ENCODE measurements at regions not wholly inside any gene's neighbourhood (a gene's known extent, or its start where the extent isn't known, plus 50 kb on each side); places are given as distances from the start of the nearest gene placed in this dataset.

DNA sequence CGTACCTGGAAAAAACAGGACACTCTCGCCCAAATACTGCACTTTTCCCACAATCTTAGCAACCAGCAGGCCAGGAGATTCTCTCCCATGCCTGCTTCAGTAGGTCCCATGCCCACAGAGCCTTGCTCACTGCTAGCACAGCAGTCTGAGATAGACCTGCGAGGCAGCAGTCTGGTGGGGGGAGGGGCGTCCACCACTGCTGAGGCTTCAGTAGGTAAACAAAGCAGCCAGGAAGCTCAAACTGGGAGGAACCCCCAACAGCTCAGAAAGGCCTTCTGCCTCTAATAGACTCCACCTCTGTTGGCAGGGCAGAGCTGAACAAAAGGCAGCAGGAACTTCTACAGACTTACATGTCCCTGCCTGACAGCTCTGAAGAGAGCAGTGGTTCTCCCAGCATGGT lies 1202.8 kb upstream of the ACVR2A start:
- H3K4me3 ChIP-seq (ENCODE audit: low read length) = no peak overlapping the region
- TF ChIP-seq, protein P1, sequence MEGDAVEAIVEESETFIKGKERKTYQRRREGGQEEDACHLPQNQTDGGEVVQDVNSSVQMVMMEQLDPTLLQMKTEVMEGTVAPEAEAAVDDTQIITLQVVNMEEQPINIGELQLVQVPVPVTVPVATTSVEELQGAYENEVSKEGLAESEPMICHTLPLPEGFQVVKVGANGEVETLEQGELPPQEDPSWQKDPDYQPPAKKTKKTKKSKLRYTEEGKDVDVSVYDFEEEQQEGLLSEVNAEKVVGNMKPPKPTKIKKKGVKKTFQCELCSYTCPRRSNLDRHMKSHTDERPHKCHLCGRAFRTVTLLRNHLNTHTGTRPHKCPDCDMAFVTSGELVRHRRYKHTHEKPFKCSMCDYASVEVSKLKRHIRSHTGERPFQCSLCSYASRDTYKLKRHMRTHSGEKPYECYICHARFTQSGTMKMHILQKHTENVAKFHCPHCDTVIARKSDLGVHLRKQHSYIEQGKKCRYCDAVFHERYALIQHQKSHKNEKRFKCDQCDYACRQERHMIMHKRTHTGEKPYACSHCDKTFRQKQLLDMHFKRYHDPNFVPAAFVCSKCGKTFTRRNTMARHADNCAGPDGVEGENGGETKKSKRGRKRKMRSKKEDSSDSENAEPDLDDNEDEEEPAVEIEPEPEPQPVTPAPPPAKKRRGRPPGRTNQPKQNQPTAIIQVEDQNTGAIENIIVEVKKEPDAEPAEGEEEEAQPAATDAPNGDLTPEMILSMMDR (conservative IDR thresholded peaks at IDR 0.05; ENCODE audit: low read length) = no peak
- no peak for DNase-seq (ENCODE audit: low read depth)

DNA sequence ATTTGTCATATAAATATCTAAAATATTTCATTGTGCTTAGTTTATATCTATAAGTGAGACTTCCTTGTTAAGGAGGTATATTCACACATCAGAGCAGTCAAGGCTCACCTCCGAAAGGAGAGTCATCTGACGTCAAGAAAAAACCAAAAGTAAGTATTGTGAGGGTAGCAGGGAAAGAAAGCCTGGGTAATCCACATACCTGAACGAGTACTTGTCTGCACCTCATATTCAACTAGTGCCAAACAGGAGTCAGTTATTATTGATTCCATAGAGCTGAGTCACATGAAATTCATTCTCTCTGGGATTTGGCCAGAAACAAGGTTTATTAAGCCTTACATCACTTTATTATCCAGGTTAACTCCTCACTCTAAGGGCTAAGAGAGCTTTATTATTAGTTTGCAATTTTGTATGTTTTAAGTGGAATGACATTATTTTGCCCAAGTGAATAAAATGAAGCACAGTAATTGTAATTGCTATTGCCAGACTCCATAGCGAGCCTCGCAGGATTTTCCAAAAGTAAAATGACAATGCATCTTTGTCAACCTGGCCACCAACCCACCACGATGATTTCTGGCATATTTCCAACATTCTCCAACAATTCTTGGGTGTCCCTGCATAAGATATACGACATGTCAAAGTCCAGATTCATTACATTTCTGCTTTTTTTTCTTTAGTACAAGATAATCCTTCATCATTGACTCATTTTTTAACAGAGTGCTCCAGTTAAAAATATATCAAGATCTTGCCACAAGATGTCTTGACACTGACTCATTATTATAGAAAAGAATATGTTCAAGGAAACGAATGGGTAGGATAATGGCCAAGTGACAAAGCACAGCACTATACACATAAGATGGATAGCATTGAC lies 1210.4 kb upstream of the ACVR2A start:
- DNase-seq (ENCODE audit: low read depth) = peak; percentile 45
- H3K4me3 ChIP-seq (ENCODE audit: low read length) = no peak overlapping the region

DNA sequence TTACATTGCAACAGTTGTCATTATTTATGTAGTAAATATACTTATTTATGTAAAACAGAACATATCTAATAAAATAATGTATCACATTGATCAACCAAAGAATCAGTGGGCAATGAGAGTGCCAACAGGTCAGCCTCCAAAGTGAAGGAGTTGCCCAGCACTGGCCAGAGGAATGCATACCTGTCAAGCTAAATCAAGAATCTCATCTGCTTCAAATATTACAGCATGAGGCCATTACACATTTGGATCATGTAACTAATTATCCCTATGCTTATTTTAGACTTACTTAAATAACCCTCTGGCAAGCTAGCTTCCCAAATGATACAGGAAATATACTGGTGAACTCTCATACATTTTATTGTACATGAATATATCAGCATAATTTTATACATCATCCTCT lies 1211.7 kb upstream of the ACVR2A start:
- TF ChIP-seq, protein P1 (conservative IDR thresholded peaks at IDR 0.05; ENCODE audit: low read length) = no peak
- no peak overlapping the region for H3K4me3 ChIP-seq (ENCODE audit: low read length)
- DNase-seq (ENCODE audit: low read depth) = no peak

More for the DNA sequence above, 1210.4 kb upstream of the ACVR2A start:
- TF ChIP-seq, protein P1 (conservative IDR thresholded peaks at IDR 0.05; ENCODE audit: low read length) = no peak

DNA sequence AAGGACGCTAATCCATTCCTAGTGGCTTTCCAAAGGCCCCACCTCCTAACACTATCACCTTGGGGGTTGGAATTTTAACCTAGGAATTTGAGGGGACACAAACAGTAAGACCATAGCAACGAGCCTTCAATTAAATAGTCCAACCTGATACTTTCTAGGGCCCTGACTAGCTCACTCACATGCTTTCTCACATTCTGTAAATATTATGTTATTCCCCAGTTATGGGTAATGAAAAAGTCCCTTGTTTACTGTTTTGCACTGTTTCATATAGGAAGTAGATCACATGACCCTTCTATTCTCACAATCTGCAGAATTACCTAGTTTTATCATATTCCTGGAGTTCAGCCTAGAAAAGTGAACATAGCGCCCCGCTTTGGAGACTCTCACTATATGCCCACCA lies 1212.1 kb upstream of the ACVR2A start:
- TF ChIP-seq, protein P1 (conservative IDR thresholded peaks at IDR 0.05; ENCODE audit: low read length) = no peak
- H3K4me3 ChIP-seq (ENCODE audit: low read length) = no peak overlapping the region
- no peak for DNase-seq (ENCODE audit: low read depth)

DNA sequence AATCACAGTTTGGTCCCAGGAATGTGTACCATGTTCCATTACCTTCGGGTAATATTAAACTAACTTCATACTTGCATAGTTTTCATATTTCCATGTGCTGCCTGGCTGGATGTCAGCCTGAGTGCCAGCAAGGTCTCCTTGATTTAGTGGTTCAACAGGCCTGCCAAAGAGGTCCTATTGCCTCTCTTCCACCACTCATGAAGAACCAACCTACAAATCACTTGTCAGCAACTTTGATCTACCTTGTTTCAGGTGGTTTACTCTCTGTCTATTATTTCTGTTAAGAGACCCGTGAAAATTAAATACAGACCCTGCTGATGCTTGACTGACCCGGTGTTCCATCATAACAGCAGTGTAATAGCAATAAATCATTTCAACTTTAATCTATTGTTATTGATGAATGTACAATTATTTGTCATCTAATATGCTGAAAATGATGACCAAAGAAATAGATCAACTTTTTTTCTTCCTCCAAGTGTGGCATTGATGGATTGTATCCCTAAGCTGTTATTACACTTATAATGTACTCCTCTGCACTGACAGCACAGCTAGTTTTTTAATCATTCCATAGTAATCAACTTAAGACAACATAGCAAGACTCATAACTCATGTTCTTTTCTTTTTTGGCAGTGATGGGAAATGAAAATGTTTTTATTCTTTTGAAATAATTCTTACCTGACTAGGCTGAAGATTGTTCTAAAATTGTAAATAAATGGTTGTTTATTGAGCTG lies 1220.2 kb upstream of the ACVR2A start:
- TF ChIP-seq, protein P1 (conservative IDR thresholded peaks at IDR 0.05; ENCODE audit: low read length) = no peak

DNA sequence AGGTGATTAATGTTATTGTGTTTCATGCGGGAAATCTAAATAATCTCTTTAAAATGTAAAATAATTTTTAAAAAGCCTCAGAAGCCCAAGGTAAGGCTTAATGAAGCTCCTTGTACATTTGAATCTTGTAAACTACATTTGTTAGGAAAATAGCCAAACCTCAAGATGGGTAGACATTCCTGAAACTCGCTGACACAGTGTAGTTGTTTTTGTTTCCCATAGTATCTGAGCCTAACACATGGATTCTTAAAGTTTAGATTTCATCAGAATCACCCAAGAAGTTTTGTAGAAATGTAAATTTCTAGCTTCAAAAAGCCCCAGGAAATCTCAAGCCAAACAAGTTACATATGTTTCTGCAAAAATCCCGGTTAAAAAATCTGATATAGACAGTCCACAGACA lies 1221.1 kb upstream of the ACVR2A start:
- TF ChIP-seq, protein P1 (conservative IDR thresholded peaks at IDR 0.05; ENCODE audit: low read length) = no peak
- no peak overlapping the region for H3K4me3 ChIP-seq (ENCODE audit: low read length)
- peak; percentile 53 for DNase-seq (ENCODE audit: low read depth)

More for the DNA sequence above, 1220.2 kb upstream of the ACVR2A start:
- DNase-seq (ENCODE audit: low read depth) = peak; percentile 11
- no peak overlapping the region for H3K4me3 ChIP-seq (ENCODE audit: low read length)
